ENCODE measurements at regions not wholly inside any gene's neighbourhood (a gene's known extent, or its start where the extent isn't known, plus 50 kb on each side); places are given as distances from the start of the nearest gene placed in this dataset.

DNA sequence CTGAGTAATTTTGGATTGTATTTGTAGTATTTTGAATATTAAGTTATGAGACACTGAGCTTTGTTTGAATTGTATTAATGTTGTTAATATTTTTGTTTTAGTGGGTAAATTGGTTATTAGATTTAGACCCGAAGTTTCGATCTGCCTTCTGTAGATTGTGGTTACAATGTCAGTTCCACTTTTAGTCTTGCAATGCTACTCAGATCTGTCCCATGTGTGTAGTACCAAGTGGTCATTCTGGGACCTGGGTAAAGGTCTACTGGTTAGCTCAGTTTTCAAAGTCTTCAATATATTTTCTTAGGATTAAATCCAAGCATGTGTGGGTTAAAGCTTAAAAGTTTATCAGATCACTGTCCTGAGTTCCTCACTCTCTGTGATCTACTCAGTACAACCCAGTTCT lies 346.5 kb upstream of the PROX1 start:
- Histone ChIP-seq H3K27me3 (ENCODE audit: insufficient read depth, low read length) (no peaks in the 10 kb centered on the region), H3K4me3 (ENCODE audit: low read length) (no peak overlapping the region), H3K36me3 (ENCODE audit: insufficient read depth, low read depth, low read length) (no peaks in the 10 kb centered on the region), H3K4me1 (ENCODE audit: insufficient read depth, low read length) (no peaks in the 10 kb centered on the region), H3K9me3 (ENCODE audit: insufficient read depth, low read depth, low read length) (peaks cover 4% of the 10 kb centered on the region; the same call in 1 of the 2 replicates), H3K9ac (ENCODE audit: low read depth, low read length) (no peak overlapping the region), H3K27ac (ENCODE audit: low read length) (no peak overlapping the region)

DNA sequence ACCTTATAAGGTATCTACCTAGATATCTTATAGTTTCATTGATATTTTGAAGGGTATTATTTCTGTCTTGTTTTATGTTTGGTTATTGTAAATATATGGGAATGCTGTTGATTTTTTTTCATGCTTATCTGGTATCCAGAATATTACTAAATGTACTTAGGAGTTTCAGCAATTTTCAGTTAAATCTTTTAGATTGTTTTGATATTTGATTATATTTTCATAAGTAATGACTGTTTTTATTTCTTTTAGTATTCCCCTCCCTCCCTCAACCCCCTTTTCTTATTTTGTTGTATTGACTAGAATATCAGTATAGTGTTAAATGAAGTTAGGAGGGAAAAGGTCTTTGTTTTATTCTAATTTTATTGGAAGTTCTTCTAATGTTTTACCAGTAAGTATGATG lies 344.4 kb upstream of the PROX1 start:
- Histone ChIP-seq H3K27ac (ENCODE audit: low read length) (no peak overlapping the region), H3K4me1 (ENCODE audit: insufficient read depth, low read length) (no peaks in the 10 kb centered on the region), H3K9ac (ENCODE audit: low read depth, low read length) (no peak overlapping the region), H3K36me3 (ENCODE audit: insufficient read depth, low read depth, low read length) (no peaks in the 10 kb centered on the region), H3K9me3 (ENCODE audit: insufficient read depth, low read depth, low read length) (no peaks in the 10 kb centered on the region), H3K4me3 (ENCODE audit: low read length) (no peak overlapping the region), H3K27me3 (ENCODE audit: insufficient read depth, low read length) (no peaks in the 10 kb centered on the region)

DNA sequence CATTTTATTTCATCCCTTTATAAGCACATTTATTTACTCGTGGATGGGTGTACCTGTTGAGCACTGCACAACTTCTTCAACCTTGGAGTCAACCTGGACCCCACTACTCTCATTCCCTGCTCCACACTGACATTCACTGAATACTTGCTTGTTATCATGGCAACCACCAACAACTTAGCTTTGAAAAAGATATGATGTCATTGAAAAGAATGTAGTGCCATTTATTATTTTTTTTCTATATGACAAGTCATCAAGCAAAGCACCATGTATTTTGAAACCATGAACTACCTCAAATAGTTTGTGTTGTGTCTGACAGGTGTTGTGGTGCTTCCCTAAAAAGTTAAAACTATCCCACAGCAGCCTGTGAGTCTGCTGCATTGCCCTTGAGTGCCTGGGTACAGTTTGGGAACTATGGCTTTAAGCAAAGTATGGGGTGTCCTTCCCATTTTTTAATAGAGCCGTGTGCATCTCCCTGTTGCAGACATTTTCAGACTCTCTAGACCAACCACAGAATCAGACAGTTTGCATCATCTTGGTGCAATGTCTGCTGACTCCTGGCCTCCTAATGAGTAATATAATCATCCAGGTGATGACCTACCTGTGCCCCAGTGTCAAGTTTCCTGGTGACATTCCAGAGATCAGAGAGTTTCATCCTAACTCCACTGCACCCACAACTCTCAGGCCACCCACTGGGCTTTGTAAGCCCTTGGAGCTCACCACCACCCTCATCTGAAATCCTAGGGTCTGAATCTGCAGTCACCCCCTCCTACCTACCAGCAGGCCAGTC lies 339.7 kb upstream of the PROX1 start:
- Histone ChIP-seq H3K27ac (ENCODE audit: low read length) (no peak overlapping the region), H3K4me1 (ENCODE audit: insufficient read depth, low read length) (peaks cover 5% of the 10 kb centered on the region; the same call in 1 of the 2 replicates), H3K27me3 (ENCODE audit: insufficient read depth, low read length) (no peaks in the 10 kb centered on the region), H3K9ac (ENCODE audit: low read depth, low read length) (no peak overlapping the region), H3K36me3 (ENCODE audit: insufficient read depth, low read depth, low read length) (no peaks in the 10 kb centered on the region), H3K9me3 (ENCODE audit: insufficient read depth, low read depth, low read length) (no peaks in the 10 kb centered on the region), H3K4me3 (ENCODE audit: low read length) (no peak overlapping the region)

DNA sequence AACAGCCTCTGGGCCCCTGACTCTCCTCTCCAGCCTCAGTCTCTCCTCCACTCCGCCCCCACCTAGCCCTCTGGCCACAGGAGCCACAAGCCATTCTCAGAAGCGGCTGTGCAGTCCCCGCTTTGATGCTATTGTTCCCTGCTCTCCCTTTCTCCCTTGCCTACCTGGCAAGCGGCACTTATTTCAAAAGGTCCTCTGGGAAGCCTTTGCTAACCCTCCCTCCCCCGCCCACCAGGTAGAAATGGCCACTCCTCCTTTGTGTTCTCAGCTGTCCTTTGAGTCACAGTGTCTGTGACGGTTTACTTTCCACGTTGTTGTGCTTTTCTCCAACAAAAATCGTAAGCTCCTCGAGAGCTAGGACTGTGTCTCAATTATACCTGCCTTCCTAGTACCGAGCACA lies 338.4 kb upstream of the PROX1 start:
- Histone ChIP-seq H3K27ac (ENCODE audit: low read length) (no peak overlapping the region), H3K4me3 (ENCODE audit: low read length) (no peak overlapping the region), H3K9ac (ENCODE audit: low read depth, low read length) (no peak overlapping the region), H3K36me3 (ENCODE audit: insufficient read depth, low read depth, low read length) (no peaks in the 10 kb centered on the region), H3K27me3 (ENCODE audit: insufficient read depth, low read length) (no peaks in the 10 kb centered on the region), H3K4me1 (ENCODE audit: insufficient read depth, low read length) (peaks cover 5% of the 10 kb centered on the region; the same call in 1 of the 2 replicates), H3K9me3 (ENCODE audit: insufficient read depth, low read depth, low read length) (no peaks in the 10 kb centered on the region)

DNA sequence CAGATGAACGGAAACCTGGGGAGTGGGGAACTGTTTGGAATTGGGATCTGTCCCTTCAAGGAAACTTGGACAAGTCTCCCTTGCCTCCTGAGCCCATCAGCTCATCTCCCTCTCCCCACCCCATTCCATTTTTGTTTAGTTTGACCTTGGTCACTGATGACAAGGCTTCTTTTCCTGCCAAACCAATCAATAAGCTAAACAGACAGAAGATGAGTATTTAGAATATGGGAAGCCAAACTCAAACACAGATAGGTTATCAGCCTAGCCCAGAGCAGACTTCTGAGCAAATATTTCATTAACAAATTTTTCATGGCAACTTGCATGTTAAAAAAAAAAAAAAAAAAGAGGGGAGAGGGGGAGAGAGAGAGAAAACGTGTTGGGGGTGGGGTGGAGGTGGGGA lies 337.2 kb upstream of the PROX1 start:
- Histone ChIP-seq H3K36me3 (ENCODE audit: insufficient read depth, low read depth, low read length) (no peaks in the 10 kb centered on the region), H3K4me3 (ENCODE audit: low read length) (no peak overlapping the region), H3K9ac (ENCODE audit: low read depth, low read length) (no peak overlapping the region), H3K9me3 (ENCODE audit: insufficient read depth, low read depth, low read length) (no peaks in the 10 kb centered on the region), H3K27me3 (ENCODE audit: insufficient read depth, low read length) (no peaks in the 10 kb centered on the region), H3K27ac (ENCODE audit: low read length) (no peak overlapping the region), H3K4me1 (ENCODE audit: insufficient read depth, low read length) (peaks cover 5% of the 10 kb centered on the region; the same call in 1 of the 2 replicates)

DNA sequence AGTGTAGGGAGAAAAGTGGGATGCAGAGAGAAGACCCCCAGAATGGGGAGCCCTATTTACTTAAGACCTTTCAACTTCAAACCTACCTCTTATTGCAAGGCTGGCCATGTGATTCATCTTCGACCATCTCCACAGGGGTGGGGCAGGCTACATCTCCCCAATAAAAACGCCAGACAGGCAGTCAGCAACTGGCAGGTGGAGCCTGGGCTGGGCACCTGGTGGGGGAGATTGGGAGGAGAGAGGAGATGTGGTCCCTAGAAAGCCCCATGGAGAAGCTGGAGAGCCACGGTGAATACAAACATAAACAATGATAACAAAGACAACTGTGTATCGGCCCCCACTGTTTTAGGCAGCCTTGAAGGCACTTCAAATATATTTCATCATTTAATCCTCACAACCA lies 336.7 kb upstream of the PROX1 start:
- no peaks in the 10 kb centered on the region for H3K36me3 ChIP-seq (ENCODE audit: insufficient read depth, low read depth, low read length)
- no peak overlapping the region for H3K27ac ChIP-seq (ENCODE audit: low read length)

DNA sequence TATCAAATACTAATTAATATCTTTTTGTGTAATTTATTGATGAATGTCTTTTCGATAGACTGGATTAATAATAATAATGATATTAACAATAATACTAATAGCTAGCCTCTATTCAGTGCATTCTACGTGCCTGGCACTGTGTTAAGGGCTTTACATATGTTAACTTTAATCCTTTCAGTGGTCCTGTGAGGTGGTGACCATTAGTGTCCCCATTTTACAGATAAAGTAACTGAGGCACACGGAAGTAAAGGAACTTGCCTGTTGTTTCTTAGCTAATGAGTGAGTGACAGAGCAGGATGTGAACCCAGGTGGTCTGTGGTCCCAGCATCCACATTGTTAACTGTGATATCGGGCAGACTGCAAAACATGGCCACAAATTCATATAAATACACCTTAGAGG lies 335.7 kb upstream of the PROX1 start:
- no peaks in the 10 kb centered on the region for H3K27me3 ChIP-seq (ENCODE audit: insufficient read depth, low read length)
- no peak overlapping the region for H3K4me3 ChIP-seq (ENCODE audit: low read length)
- H3K36me3 ChIP-seq (ENCODE audit: insufficient read depth, low read depth, low read length) = no peaks in the 10 kb centered on the region
- no peak overlapping the region for H3K9ac ChIP-seq (ENCODE audit: low read depth, low read length)
- no peak overlapping the region for H3K27ac ChIP-seq (ENCODE audit: low read length)
- peaks cover 5% of the 10 kb centered on the region; the same call in 1 of the 2 replicates for H3K4me1 ChIP-seq (ENCODE audit: insufficient read depth, low read length)
- H3K9me3 ChIP-seq (ENCODE audit: insufficient read depth, low read depth, low read length) = no peaks in the 10 kb centered on the region

More for the DNA sequence above, 336.7 kb upstream of the PROX1 start:
- Histone ChIP-seq H3K9me3 (ENCODE audit: insufficient read depth, low read depth, low read length) (no peaks in the 10 kb centered on the region), H3K9ac (ENCODE audit: low read depth, low read length) (no peak overlapping the region), H3K27me3 (ENCODE audit: insufficient read depth, low read length) (no peaks in the 10 kb centered on the region), H3K4me1 (ENCODE audit: insufficient read depth, low read length) (peaks cover 5% of the 10 kb centered on the region; the same call in 1 of the 2 replicates), H3K4me3 (ENCODE audit: low read length) (no peak overlapping the region)

DNA sequence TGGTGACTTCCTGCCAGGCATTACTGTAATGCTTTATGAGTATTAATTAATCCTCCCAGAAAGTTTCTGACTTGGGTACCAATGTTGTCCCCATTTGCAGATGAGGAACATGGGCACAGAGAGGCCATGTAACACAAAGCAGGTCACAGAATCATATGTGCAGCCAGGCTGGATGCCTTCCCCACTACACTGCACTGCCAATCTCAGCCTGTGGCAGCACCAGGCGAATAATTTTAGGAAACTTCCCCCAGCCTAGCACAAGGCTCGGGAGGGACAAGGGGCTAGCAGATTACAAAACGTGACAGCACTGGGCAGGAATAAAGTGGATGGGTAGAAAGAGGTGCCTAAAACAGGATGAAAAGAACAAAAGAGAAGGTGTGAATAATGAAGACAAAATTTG lies 331.7 kb upstream of the PROX1 start:
- no peaks in the 10 kb centered on the region for H3K27me3 ChIP-seq (ENCODE audit: insufficient read depth, low read length)
- H3K4me1 ChIP-seq (ENCODE audit: insufficient read depth, low read length) = peaks cover 6% of the 10 kb centered on the region; the same call in 1 of the 2 replicates

DNA sequence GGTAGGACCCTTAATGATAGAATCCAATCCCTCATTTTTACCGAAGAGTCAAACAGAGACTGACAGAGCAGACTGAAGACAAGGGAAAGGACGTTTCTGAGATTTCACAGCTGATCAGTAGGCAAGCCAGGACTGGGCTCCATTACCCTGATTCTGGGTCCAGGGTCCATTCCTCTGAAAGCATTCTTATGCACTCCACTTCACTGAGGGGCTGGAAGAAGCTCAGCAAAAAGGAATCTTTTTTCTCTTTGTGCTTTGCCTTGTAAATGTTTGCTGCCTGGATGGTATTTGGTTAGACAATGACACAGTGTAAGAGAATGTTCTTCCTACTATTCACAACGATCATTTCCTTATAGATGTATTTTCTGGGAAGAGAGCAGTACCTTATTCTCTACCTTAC lies 331.3 kb upstream of the PROX1 start:
- Histone ChIP-seq H3K4me1 (ENCODE audit: insufficient read depth, low read length) (peaks cover 9% of the 10 kb centered on the region; the same call in 1 of the 2 replicates), H3K9ac (ENCODE audit: low read depth, low read length) (no peak overlapping the region), H3K4me3 (ENCODE audit: low read length) (no peak overlapping the region), H3K27ac (ENCODE audit: low read length) (no peak overlapping the region), H3K36me3 (ENCODE audit: insufficient read depth, low read depth, low read length) (no peaks in the 10 kb centered on the region), H3K9me3 (ENCODE audit: insufficient read depth, low read depth, low read length) (no peaks in the 10 kb centered on the region), H3K27me3 (ENCODE audit: insufficient read depth, low read length) (no peaks in the 10 kb centered on the region)

More for the DNA sequence above, 331.7 kb upstream of the PROX1 start:
- H3K9ac ChIP-seq (ENCODE audit: low read depth, low read length) = no peak overlapping the region
- H3K4me3 ChIP-seq (ENCODE audit: low read length) = no peak overlapping the region
- H3K36me3 ChIP-seq (ENCODE audit: insufficient read depth, low read depth, low read length) = no peaks in the 10 kb centered on the region
- no peak overlapping the region for H3K27ac ChIP-seq (ENCODE audit: low read length)
- no peaks in the 10 kb centered on the region for H3K9me3 ChIP-seq (ENCODE audit: insufficient read depth, low read depth, low read length)

DNA sequence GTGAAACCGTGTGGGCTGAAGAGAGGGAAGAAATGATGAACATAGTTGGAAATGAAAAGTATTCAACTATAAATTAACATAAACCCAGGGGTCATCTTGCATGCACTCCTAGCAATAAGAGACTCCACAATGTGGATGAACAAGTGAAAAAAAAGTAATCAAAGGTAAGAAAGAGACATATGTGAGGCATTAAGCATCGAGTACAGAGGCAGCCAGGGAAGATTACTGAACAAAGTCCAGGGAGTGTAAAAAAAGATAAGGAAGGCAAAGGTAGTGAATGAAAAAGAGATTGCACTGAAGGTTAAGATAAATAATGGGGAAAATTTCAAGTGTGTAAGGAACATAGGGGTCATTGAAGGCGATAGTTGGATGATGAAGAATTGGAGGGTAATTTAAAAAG lies 330.8 kb upstream of the PROX1 start:
- Histone ChIP-seq H3K27me3 (ENCODE audit: insufficient read depth, low read length) (no peaks in the 10 kb centered on the region), H3K27ac (ENCODE audit: low read length) (no peak overlapping the region), H3K9ac (ENCODE audit: low read depth, low read length) (no peak overlapping the region), H3K9me3 (ENCODE audit: insufficient read depth, low read depth, low read length) (no peaks in the 10 kb centered on the region), H3K4me3 (ENCODE audit: low read length) (no peak overlapping the region), H3K4me1 (ENCODE audit: insufficient read depth, low read length) (peaks cover 9% of the 10 kb centered on the region; the same call in 1 of the 2 replicates), H3K36me3 (ENCODE audit: insufficient read depth, low read depth, low read length) (no peaks in the 10 kb centered on the region)

DNA sequence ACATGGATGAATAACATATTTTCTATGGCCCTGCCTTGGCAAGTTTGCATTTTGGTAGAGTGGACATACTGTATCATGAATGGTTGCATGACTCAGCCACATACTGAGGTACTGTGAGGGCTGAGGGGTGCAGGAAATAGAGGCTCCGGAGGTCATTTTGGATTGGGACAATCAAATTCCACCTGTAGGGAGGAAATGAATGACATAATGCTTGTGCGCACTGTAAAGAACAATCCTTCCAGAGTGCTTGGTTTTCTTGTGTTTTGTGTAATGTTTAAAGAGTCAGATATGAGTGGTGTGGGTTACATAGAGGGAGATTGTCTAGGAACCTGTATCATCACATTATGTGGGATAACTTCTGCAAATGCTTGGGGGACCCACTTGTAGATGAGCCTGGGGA lies 329.9 kb upstream of the PROX1 start:
- Histone ChIP-seq H3K27ac (ENCODE audit: low read length) (no peak overlapping the region), H3K9ac (ENCODE audit: low read depth, low read length) (no peak overlapping the region), H3K27me3 (ENCODE audit: insufficient read depth, low read length) (no peaks in the 10 kb centered on the region), H3K36me3 (ENCODE audit: insufficient read depth, low read depth, low read length) (no peaks in the 10 kb centered on the region), H3K4me3 (ENCODE audit: low read length) (no peak overlapping the region), H3K9me3 (ENCODE audit: insufficient read depth, low read depth, low read length) (no peaks in the 10 kb centered on the region), H3K4me1 (ENCODE audit: insufficient read depth, low read length) (peaks cover 9% of the 10 kb centered on the region; the same call in 1 of the 2 replicates)

DNA sequence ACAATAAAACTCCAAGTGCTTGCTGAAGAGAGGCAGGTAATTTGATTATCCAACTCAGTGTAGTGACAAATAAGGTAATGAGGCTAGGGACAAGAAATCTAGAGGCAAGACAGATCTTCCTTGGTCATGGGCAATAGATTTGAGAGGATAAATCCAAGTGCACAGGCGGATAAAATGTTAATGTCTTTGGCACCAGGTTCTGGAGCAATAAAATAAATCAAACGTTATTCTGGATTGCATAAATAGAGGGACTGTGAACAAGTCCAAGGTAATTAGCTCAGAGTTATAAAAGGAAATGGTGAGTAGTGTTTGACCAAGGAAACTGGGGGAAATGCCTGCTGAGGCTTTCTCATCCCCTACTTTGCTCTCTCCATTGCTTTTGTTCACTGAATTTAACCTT lies 329.3 kb upstream of the PROX1 start:
- Histone ChIP-seq H3K36me3 (ENCODE audit: insufficient read depth, low read depth, low read length) (no peaks in the 10 kb centered on the region), H3K27ac (ENCODE audit: low read length) (no peak overlapping the region), H3K27me3 (ENCODE audit: insufficient read depth, low read length) (no peaks in the 10 kb centered on the region), H3K9ac (ENCODE audit: low read depth, low read length) (no peak overlapping the region), H3K4me3 (ENCODE audit: low read length) (no peak overlapping the region), H3K4me1 (ENCODE audit: insufficient read depth, low read length) (peaks cover 9% of the 10 kb centered on the region; the same call in 1 of the 2 replicates), H3K9me3 (ENCODE audit: insufficient read depth, low read depth, low read length) (no peaks in the 10 kb centered on the region)

Measured in iPS-20b (cell line).